IPS-NIHi11 (cell line): ENCODE measurements at regions not wholly inside any gene's neighbourhood (a gene's known extent, or its start where the extent isn't known, plus 50 kb on each side); places are given as distances from the start of the nearest gene placed in this dataset.

Experiments used
- DNase-seq: peaks from one replicate; pipeline ENCODE4 v3.0.0; 2012; ENCODE audit warnings: mixed read lengths, low spot score

DNA sequence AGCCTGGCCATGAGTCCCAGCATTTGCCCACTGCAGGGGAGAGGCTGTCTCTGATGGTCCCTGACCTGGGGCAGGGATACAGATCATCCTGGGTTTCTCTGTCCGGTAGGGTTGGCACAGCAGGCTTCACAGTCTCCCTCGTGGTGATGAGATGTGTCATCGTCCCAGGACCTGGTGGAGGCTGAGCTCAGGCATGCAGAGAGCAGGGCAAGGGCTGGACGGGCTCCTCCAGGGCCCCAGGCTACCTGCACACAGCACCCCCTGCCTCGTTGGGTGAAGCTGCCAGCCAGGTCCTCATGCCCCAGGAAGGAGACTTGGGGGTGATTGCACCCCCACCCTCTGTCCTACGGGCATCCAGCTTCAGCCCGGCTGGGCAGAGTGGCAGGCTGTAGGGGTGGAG is 155.8 kb upstream of the GSE1 start:
- no peak for DNase-seq

DNA sequence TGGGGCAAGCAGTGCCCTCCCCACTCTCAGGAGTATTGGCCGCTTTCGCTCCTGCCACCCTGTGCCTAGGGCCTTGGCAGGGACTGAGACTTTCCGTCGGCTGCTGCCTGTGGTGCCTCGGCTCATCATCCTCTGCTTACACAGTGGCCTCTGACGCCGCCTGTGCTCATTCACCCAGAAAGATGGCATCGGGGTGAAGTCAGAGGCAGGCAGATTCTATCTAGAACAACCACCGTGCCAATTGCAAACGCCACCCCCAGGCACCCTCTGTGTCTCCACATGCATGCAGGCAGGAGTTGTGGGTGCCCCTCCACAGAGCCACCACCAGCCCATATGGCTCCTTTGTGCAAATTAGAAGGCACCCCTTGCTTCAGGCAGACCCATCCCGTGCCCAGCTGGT is 154.2 kb upstream of the GSE1 start:
- DNase-seq = no peak

GRCh38 chr16:85459529-85460251 is 153.4 kb upstream of the GSE1 start:
- DNase-seq = no peak

GRCh38 chr16:85460252-85461021 is 152.7 kb upstream of the GSE1 start:
- DNase-seq = no peak

DNA sequence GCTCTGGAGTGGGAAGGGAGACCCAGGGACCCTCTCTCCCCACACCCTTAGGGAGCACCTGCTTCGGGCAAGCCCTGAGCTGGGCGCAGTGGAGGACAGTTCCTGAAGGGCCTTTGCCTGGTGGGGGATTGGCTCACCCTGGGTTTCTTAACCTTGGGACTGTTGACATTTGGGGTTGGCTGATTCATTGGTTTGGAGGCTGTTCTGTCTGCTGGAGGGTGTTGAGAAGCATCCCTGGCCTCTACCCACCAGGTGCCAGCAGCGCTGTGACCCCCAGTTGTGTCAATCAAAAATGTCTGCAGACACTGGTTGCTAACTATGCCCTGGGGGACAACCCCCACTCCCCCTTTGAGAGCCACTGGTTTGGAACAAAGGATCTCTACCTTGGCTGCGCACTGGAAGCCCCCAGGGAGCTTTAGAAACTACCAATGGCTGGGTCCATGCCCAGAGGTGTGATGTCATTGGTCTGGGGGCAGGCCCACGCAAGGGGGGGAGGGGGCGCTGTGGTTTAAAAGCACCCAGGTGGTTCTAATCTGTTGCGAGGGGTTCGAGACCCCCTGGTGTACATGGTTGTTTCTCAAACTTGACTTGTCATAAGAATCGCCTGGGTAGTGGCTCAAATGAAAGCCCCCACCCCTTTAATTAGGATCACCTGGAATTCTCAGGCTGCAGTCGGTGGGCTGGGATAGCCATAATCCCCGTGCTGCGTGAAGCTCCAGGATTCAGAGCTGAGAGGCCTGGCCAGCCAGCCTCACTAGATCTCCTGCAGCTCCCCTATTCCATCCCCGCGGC is 151.9 kb upstream of the GSE1 start:
- no peak for DNase-seq

- peak; percentile 85 for DNase-seq
Measured at GRCh38 chr16:85461814-85462713, 151.1 kb upstream of the GSE1 start.

GRCh38 chr16:85462714-85463611 is 150.2 kb upstream of the GSE1 start:
- DNase-seq = peak; percentile 49

DNA sequence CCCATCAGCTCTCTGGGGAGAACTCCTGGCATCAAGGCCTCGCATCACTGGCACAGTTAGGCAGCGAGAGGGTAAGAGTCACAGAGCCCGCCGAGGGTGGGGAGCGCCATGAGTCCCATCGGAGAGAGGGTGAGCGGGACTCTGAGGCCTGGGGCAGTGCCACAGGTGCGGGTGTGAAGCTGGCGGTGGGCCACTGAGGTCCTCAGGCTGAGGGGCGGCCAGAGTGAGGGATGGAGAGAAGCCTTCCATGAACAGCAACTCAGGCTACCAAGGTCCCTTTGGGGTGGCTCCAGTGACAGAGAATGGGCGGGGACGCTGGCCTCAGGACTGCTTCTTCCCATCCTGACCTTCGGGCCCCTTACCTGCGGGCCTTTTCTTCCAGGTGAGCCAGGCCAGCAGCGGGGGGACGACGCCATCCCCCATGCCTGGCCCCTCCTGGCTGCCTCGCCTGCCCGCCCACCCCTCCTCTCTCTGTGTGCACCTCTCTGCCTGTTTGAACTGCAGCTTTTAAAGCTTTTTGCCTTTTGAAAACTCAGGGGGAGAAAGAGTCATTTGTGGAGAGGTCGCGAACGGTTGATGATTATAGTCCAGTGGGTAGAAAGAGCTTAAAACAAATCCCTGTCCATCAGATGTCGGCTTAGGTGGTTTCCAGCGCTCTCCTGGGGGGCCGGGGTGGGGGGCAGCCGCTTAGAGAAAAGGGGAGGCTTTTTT is 149.3 kb upstream of the GSE1 start:
- DNase-seq = no peak

DNA sequence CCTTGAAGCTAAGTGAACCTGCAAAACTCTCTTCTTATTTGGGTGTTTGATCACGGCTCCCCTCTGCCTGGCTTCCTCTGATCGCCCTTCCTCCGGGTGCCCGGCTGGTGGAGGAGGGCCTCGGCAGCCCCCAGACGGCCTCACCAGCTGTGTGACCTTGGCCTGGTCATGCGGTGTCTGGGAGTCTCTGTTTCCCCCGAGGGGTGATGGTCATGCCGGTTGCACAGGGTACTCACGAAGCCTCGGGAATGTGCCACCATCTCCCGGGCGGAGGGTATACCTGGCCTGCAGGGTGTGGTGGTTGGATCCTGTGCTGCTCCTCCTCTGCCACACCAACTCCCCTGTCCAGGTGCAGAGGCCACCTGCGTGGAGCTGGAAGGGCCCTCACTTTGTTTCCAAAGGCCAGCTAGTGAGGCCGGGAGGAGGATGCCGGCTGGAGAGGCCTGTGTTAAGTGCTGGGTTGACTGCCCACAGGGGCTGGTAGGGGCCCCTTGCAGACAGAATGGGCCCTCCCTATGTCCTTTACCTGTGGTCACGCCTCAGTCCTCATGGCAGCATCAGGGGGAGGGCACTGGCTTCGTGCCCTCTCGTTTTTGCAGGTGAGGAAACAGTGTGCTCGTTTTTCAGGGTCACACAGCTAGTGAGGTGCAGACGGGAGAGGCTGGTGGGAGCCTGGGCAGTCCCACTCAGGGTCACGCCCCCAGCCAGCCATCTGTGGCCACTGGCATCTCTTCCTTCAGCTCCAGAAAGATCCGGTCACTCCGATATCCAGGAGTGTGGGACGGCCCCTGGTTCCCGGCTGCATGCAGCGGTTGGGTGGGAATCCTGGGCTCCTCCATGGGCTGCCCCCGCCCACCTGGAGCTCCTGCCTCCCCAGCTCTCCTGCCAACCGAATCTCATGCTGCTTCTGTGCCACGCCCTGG is 148.5 kb upstream of the GSE1 start:
- DNase-seq = no peak

DNA sequence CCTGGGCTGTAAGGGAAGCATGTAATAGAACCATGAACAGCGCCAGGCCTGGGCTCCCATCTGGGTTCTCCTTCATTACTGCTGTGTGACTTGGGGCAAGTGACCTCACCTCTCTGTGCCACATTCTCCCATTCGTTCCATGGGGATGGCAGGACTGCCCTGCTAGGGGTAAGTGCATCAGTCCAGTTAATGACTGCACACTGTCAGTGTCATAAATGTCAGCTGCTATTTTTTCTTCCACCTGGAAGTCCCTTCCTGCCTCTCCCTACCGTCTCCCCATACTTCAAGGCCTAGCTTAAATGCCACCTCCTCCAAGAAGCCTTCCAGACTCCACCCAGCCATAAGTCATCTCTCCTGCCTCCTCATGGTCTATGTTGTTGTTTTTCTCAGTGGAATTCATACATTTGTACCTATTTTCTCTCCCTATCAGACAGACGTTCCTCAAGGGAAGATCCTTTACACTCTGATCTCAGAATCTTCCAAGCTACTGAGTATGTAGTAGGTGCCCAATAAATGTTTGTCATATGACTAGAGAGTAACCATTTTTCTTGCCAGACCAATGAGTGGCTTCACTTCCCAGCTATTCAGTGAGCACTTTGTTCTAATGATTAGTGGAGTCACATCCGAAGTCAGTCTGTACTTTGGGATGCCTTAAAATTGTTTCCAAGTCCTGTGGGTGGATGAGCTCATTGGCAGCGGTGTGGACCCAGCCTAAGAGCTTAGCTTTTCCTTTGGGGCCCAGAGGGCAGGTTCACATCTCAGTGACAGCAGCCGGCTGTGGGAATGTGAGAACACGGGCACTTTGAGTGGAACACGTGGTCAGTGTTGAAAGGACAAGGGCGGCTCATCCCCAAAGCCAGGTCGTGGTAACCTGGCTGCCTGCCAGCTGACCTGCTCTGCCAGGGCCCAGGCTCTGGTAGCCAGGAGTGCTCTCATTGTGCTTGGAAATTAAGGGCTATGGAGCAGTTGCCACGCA is 147.5 kb upstream of the GSE1 start:
- DNase-seq = no peak

- no peak for DNase-seq
Measured at GRCh38 chr16:85466304-85466700, 146.8 kb upstream of the GSE1 start.

DNA sequence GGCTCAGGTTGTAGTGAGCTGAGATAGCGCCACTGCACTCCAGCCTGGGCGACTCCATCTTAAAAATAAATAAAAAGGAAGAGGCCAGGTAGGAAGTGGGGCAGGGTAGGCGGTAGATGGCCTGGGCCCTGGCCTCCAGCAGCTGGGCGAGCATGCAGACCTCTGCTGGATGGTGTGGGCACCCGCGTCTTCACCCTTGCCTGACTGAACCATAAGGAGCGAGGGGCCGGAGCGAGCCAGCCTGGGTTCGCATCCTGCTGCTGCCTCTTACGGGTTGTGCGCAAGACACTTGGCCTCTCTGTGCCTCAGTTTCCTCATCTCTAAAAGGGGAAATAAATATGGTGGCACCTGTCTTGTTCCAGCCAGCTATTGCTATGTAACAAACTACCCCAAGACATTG is 146.1 kb upstream of the GSE1 start:
- DNase-seq = no peak

DNA sequence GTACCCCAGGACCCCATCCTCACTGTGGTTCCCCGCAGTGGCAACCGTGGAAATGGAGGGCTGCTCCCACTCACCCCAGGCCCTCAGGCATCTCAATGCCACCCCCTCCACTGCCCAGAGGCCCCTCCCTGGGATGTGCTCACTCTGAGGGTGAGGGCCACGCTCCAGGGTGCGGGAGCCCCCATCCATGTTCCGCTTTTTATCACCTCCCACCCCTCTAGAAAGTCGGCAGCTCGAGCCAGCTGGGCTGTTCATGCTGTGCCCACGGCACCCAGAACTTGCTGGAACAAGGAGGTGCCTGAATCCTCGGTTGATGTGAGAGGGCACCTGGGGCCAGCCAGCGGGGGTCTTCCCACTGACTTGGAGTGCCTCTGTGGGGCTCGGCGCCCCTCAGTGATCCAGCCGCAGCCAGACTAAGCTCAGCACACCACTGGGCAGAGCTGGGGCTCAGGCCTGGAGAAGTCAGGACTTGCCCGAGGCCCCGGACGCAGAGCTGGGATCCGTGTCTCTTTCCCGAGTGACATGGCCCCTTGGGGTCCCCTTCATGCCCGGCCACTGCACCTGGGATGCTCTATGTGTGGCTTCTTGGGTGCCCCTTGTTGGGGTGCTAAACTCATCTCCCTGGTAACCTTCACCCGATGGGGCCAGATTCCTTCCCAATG is 143.1 kb upstream of the GSE1 start:
- DNase-seq = no peak

DNA sequence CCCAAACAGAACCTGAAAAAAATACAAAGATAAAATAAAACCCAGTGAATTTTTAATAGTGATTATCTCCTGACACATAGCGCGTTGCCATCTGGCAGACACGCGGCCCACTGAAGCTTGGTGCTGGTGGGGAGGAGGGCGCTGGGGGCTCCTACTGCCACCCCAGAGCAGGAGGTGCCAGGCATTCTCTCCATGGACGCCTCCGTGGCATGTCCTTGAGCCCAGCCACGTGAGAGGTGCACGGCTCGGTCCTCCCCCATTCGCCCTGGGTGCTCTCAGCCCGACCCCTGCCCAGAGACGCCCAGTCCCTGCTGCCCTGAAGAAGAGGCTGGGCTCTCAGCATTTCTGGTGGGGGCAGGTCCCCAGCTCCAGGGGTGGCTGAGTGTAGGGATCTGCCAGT is 142.2 kb upstream of the GSE1 start:
- no peak for DNase-seq

DNA sequence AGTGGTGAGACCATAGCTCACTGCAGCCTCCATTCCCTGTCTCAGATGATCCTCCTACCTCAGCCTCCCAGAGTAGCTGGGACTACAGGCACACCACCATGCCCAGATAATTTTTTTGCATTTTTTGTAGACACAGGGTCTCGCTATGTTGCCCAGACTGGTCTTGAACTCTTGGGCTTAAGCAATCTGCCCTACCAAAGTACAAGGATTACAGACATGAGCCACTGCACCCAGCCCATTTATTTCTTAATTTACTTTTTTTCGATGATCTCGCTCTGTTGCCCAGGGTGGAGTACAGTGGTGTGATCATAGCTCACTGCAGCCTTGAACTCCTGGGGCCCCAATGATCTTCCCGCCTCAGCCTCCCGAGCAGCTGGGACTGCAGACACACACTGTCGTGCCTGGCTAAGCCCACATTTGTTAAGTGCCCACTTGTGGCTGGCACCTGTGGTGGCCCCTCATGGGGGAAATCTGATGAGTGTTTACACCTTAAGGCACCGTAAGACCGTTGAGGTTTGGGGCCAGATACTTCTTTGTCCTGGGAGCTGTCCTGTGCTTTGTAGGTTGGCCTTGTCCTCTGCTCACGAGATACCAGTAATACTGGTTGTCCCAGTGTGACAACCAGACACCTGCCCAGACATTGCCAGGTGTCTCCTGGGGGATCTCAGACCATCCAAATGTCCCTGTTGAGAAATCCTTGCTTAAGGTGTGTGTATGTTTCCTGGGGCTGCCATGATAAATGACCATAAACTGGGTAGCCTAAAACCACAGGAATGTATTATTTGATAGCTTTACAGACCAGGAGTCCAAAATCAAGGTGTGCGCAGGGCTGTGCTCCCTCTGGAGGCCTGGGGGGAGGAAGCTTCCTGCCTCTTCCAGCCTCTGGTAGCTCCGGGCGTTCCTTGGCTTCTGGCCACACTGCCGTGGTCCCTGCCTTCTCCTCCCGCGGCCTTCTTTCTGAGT is 141.4 kb upstream of the GSE1 start:
- DNase-seq = no peak

GRCh38 chr16:85472514-85472913 is 140.6 kb upstream of the GSE1 start:
- no peak for DNase-seq
